Adrenal gland (tissue), 9 donors: ENCODE measurements at regions not wholly inside any gene's neighbourhood (a gene's known extent, or its start where the extent isn't known, plus 50 kb on each side); places are given as distances from the start of the nearest gene placed in this dataset.

Experiments
- DNase-seq, 7 donors: peaks; one replicate each; pipeline ENCODE4 v3.0.0-alpha.2; 2019 to 2020
- H3K27ac ChIP-seq, 5 donors: fragments of 200-600 bp; sonication (generic) in 4 of 5; 1 replicate in 3 of 5; 2 replicates in 2 of 5; pipeline versions ENCODE4 v1.5.1 to v1.8.0; 2016 to 2020; ENCODE audit warnings: mild to moderate bottlenecking in 1 of 5
- H3K27me3 ChIP-seq: fragments of 200-600 bp; 2 replicates; pipeline ENCODE4 v1.8.0; 2021
- H3K36me3 ChIP-seq, 2 donors: fragments of 200-600 bp; replicated peaks in 1 of 2; 1 replicate in 1 of 2; 2 replicates in 1 of 2; pipeline versions ENCODE4 v1.5.1 to v1.8.0; 2018 to 2022
- H3K4me1 ChIP-seq, 2 donors: fragments of 200-600 bp; replicated peaks in 1 of 2; 1 replicate in 1 of 2; 2 replicates in 1 of 2; pipeline versions ENCODE4 v1.5.1 to v1.8.0; 2018 to 2021
- H3K4me3 ChIP-seq, 4 donors: fragments of 200-600 bp; sonication (generic) in 3 of 4; one replicate each; pipeline ENCODE4 v1.5.1; 2016 to 2018
- H3K9me3 ChIP-seq, 3 donors: fragments of 200-600 bp; sonication (generic) in 1 of 3; replicated peaks in 1 of 3; 1 replicate in 2 of 3; 2 replicates in 1 of 3; pipeline versions ENCODE4 v1.5.1 to v1.8.0; 2016 to 2021
- POLR2A ChIP-seq, 2 donors: fragments of 450-650 bp; IDR thresholded peaks; one replicate each; pipeline ENCODE4 v1.6.1; 2017; ENCODE audit warnings: antibody characterized with exemption in 2 of 2, mild to moderate bottlenecking in 2 of 2, moderate library complexity in 1 of 2
- WGBS, 4 donors: extraction: QIAGEN DNeasy Blood & Tissue Kit in 2 of 4; methylation state at CpG; one replicate each; pipeline versions ENCODE4 v1.1.5 to v1.1.7; 2013 to 2017; 5-methylcytosine and 5-hydroxymethylcytosine counted together
- intact Hi-C, 2 donors: fragments of 100-400 bp; cut with DNase I; formaldehyde crosslinking; loops; one replicate each; pipeline versions ENCODE4 v1.14.1 to v1.15.0; 2022 to 2023
- TF ChIP-seq, protein P1 (sequence below), 6 experiments: fragments of 450-650 bp in 4 of 6; fragments of 200-600 bp in 2 of 6; sonication (generic) in 1 of 6; IDR thresholded peaks; 1 replicate in 5 of 6; 2 replicates in 1 of 6; pipeline versions ENCODE4 v1.5.1 to v1.8.0; 2016 to 2021; ENCODE audit warnings: antibody characterized with exemption in 6 of 6, mild to moderate bottlenecking in 2 of 6, moderate library complexity in 1 of 6
- donor health status: healthy with polysubstance abuse.
- donor health status: Bipolar disorder and iron deficiency.
- donor health status: DM: yes; HTN: yes; CAD: no.
- donor health status: DM: no; HTN: no; CAD: no.
- donor health status: DM: no; HTN: no; CAD: no.

DNA sequence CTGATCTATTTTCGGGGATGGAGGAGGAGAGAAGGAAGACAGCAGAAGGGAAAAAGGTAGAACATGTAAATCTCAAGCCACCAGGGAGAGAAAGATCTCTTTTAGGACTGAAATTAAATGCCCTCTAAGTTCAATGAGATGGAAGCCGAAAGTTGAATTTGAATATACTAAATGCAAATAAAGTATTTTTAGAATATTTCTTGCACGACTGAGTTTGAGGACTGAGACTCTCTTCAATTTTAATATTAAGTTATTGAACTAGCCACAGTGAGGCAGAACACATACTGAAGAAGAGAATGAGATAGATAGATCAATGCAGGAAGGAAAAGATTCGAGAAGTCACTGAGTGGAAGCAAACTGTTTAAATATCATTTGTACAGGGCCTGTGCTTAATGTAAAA is 399.9 kb upstream of the CBLB start:
- DNase-seq, result no peak
- Histone ChIP-seq H3K36me3 (no peaks in the 10 kb centered on the region), H3K4me1 (no peaks in the 10 kb centered on the region), H3K27me3 (no peaks in the 10 kb centered on the region), H3K27ac (no peak overlapping the region), H3K9me3 (no peaks in the 10 kb centered on the region), H3K4me3 (no peak overlapping the region)
- 72 to 90% (median 84%) methylated on average over 4 of the region's 4 CpGs for WGBS, 4 donors
- TF ChIP-seq, protein P1, sequence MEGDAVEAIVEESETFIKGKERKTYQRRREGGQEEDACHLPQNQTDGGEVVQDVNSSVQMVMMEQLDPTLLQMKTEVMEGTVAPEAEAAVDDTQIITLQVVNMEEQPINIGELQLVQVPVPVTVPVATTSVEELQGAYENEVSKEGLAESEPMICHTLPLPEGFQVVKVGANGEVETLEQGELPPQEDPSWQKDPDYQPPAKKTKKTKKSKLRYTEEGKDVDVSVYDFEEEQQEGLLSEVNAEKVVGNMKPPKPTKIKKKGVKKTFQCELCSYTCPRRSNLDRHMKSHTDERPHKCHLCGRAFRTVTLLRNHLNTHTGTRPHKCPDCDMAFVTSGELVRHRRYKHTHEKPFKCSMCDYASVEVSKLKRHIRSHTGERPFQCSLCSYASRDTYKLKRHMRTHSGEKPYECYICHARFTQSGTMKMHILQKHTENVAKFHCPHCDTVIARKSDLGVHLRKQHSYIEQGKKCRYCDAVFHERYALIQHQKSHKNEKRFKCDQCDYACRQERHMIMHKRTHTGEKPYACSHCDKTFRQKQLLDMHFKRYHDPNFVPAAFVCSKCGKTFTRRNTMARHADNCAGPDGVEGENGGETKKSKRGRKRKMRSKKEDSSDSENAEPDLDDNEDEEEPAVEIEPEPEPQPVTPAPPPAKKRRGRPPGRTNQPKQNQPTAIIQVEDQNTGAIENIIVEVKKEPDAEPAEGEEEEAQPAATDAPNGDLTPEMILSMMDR (IDR thresholded peaks at IDR 0.05), result no peak
- TF ChIP-seq POLR2A (IDR thresholded peaks at IDR 0.05), result no peak
- intact Hi-C loops, result no loop called here

DNA sequence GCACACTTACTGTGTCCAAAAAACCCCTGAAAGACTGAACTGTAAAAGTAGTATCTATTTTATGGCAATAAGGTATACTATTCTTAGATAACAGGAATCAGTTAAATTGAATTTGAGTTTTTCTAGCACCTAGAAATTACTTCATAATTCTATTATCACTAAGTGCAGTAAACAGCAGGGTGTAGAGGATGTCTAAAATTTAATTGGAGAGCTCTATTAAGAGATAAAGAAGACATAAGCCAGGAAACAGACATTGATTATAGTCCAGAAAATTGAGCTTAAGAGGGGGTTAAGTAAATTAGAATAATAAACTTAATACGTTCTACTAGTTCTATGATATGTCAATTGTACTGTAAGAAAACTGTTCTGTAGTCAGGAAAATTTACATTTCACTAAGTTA is 403.5 kb upstream of the CBLB start:
- Histone ChIP-seq H3K4me3 (no peak overlapping the region), H3K9me3 (no peaks in the 10 kb centered on the region), H3K4me1 (no peaks in the 10 kb centered on the region), H3K36me3 (no peaks in the 10 kb centered on the region), H3K27ac (no peak overlapping the region), H3K27me3 (no peaks in the 10 kb centered on the region)
- intact Hi-C loops, result no loop called here
- no peak for TF ChIP-seq POLR2A (IDR thresholded peaks at IDR 0.05)
- TF ChIP-seq, protein P1 (IDR thresholded peaks at IDR 0.05), result no peak
- no peak for DNase-seq
- WGBS, 4 donors, result 70 to 87% (median 82%) methylated on average over 1 of the region's 1 CpG

DNA sequence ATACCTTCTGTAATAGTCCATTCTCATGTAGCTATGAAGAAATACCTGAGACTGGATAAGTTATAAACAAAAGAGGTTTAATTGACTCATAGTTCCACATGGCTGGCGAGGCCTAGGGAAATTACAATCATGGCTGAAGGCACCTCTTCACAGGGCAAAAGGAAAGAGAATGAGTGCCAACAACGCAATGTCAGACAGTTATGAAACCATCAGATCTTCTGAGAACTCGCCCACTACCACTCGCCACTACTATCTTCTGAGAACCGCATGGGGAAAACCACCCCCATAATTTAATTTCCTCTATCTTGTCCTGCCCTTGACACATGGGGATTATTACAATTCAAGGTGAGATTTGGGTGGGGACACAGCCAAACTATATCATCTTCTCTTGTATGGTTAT is 406.8 kb upstream of the CBLB start:
- Histone ChIP-seq H3K27me3 (no peaks in the 10 kb centered on the region), H3K4me3 (no peak overlapping the region), H3K9me3 (no peaks in the 10 kb centered on the region), H3K4me1 (no peaks in the 10 kb centered on the region), H3K36me3 (no peaks in the 10 kb centered on the region), H3K27ac (no peak overlapping the region)
- WGBS, 4 donors, result 54 to 59% (median 55%) methylated on average over 5 of the region's 5 CpGs
- DNase-seq, result no peak
- intact Hi-C loops, result no loop called here
- TF ChIP-seq, protein P1 (IDR thresholded peaks at IDR 0.05), result no peak
- TF ChIP-seq POLR2A (IDR thresholded peaks at IDR 0.05), result no peak

DNA sequence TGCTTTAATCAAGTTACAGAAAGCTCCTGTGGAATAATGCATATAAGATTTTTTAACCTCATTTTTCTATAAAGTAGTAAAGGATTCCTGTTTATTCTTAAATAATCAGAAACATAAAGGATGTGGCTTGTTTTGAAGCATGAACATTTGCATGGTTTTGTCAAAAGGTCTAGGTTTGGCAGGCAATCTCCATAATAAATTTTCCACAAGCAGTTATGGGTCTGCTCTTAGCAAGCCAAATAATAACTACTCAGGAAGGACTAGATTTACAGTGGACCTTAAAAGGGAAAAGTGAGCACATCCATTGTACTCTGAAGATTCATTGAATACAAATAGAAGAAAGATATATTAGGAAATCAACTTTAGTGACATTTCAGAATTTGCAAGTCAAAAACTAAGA is 407.3 kb upstream of the CBLB start:
- no peak overlapping the region for H3K4me3 ChIP-seq
- TF ChIP-seq, protein P1 (IDR thresholded peaks at IDR 0.05), result no peak
- TF ChIP-seq POLR2A (IDR thresholded peaks at IDR 0.05), result no peak
- no peaks in the 10 kb centered on the region for H3K27me3 ChIP-seq
- no peak for DNase-seq
- H3K9me3 ChIP-seq, result no peaks in the 10 kb centered on the region
- intact Hi-C loops, result no loop called here
- H3K36me3 ChIP-seq, result no peaks in the 10 kb centered on the region
- H3K4me1 ChIP-seq, result no peaks in the 10 kb centered on the region
- H3K27ac ChIP-seq, result no peak overlapping the region
